GM12878 (cell line): ENCODE measurements at regions not wholly inside any gene's neighbourhood (a gene's known extent, or its start where the extent isn't known, plus 50 kb on each side); places are given as distances from the start of the nearest gene placed in this dataset.

ENCODE experiments used
- ATAC-seq: fragments of 200-7000 bp; cut with Tn5 transposase; 3 replicates; pipeline ENCODE4 v1.9.1; 2020; ENCODE audit warnings: mild to moderate bottlenecking, moderate library complexity
- BruUV-seq: library from RNA; stranded (reverse); fragments of 400-500 nt; replicated peaks from 2 replicates; lab custom pipeline; 2021; lab: Mats Ljungman, UMichigan
- CTCF ChIA-PET: fragments of 300-600 bp; sonication (Branson Sonifier 250); formaldehyde crosslinking; extraction: SDS; loops from one replicate; lab custom pipeline; 2021; ENCODE audit warnings: inconsistent platforms; lab: Yijun Ruan, JAX
- POLR2A ChIA-PET: fragments of 350-600 bp; formaldehyde crosslinking; extraction: SDS; loops from one replicate; lab custom pipeline; 2021; ENCODE audit warnings: inconsistent platforms; lab: Charles Lee
- RAD21 ChIA-PET: fragments of 300-600 bp; sonication (Branson Sonifier 250); formaldehyde crosslinking; loops from one replicate; lab custom pipeline; 2023; ENCODE audit warnings: antibody characterized with exemption; ENCODE audit not compliant: unreplicated experiment; lab: Charles Lee
- SMC1A ChIA-PET: fragments of 300-600 bp; sonication (Branson Sonifier 250); formaldehyde crosslinking; loops from one replicate; lab custom pipeline; 2023; ENCODE audit not compliant: unreplicated experiment, uncharacterized antibody; lab: Charles Lee
- DNase-seq: peaks from one replicate; pipeline ENCODE4 v3.0.0-alpha.2; 2011; ENCODE audit warnings: low read depth, low spot score
- FAIRE-seq: peaks from 3 replicates; lab custom pipeline; 2011; peaks lifted over from hg19 to GRCh38; lab: Jason Lieb, UNC
- H2AFZ ChIP-seq: 2 replicates; pipeline ENCODE4 v1.6.0; 2011; ENCODE audit warnings: low read depth, low read length, control low read depth; ENCODE audit not compliant: control insufficient read depth
- H3K27ac ChIP-seq: 2 replicates; pipeline ENCODE4 v1.5.1; 2011; ENCODE audit warnings: control low read depth; ENCODE audit not compliant: control insufficient read depth, insufficient read depth
- H3K27me3 ChIP-seq, 2 experiments: replicated peaks in 1 of 2; 2 replicates each; pipeline versions ENCODE4 v1.6.0 to v1.6.1; 2011; ENCODE audit warnings: low read length in 1 of 2; ENCODE audit not compliant: control insufficient read depth in 2 of 2, insufficient read depth in 2 of 2
- H3K36me3 ChIP-seq, 2 experiments: 2 replicates each; pipeline ENCODE4 v1.5.1; 2011; ENCODE audit warnings: low read length in 1 of 2; ENCODE audit not compliant: control insufficient read depth in 2 of 2, insufficient read depth in 2 of 2
- H3K4me1 ChIP-seq: 2 replicates; pipeline ENCODE4 v1.6.1; 2011; ENCODE audit warnings: mild to moderate bottlenecking, low read length, moderate library complexity, mixed read lengths; ENCODE audit not compliant: control insufficient read depth, insufficient read depth
- H3K4me2 ChIP-seq: 2 replicates; pipeline ENCODE4 v1.6.0; 2011; ENCODE audit warnings: control low read depth; ENCODE audit not compliant: control insufficient read depth, insufficient read depth
- H3K4me3 ChIP-seq: fragments of 200-600 bp; sonication (generic); 2 replicates; pipeline ENCODE4 v1.5.1; 2016
- H3K79me2 ChIP-seq: 2 replicates; pipeline ENCODE4 v1.6.0; 2011; ENCODE audit warnings: low read length; ENCODE audit not compliant: control insufficient read depth, insufficient read depth
- H3K9ac ChIP-seq: 2 replicates; pipeline ENCODE4 v1.8.0; 2011; ENCODE audit warnings: low read length, control low read depth, mixed read lengths; ENCODE audit not compliant: control insufficient read depth, insufficient read depth
- H3K9me3 ChIP-seq: replicated peaks from 3 replicates; pipeline ENCODE4 v1.5.1; 2011; ENCODE audit warnings: mild to moderate bottlenecking, low read length; ENCODE audit not compliant: control insufficient read depth, insufficient read depth
- H4K20me1 ChIP-seq: 2 replicates; pipeline ENCODE4 v1.6.0; 2011; ENCODE audit not compliant: control insufficient read depth, insufficient read depth
- ATF2 ChIP-seq: IDR thresholded peaks from 2 replicates; pipeline ENCODE4 v1.6.1; 2012; ENCODE audit warnings: low read length, inconsistent platforms
- DPF2 ChIP-seq: fragments of 450-650 bp; IDR thresholded peaks from 2 replicates; pipeline ENCODE4 v1.6.1; 2017; ENCODE audit warnings: mild to moderate bottlenecking
- ETV6 ChIP-seq, 2 experiments: fragments of 450-650 bp in 1 of 2; IDR thresholded peaks in 1 of 2; conservative IDR thresholded peaks in 1 of 2; 2 replicates each; pipeline ENCODE4 v1.6.1; 2014; ENCODE audit warnings: antibody characterized with exemption in 1 of 2, borderline replicate concordance in 1 of 2, low read depth in 1 of 2, mild to moderate bottlenecking in 1 of 2, moderate library complexity in 1 of 2
- NBN ChIP-seq: fragments of 450-650 bp; IDR thresholded peaks from 2 replicates; pipeline ENCODE4 v1.6.1; 2016
- NKRF ChIP-seq: fragments of 450-650 bp; conservative IDR thresholded peaks from 2 replicates; pipeline ENCODE4 v1.6.1; 2017; ENCODE audit warnings: mild to moderate bottlenecking, moderate library complexity
- PAX5 ChIP-seq: IDR thresholded peaks from 2 replicates; pipeline ENCODE4 v1.6.1; 2011; ENCODE audit warnings: low read depth, low read length, borderline replicate concordance
- PAX8 ChIP-seq: fragments of 450-650 bp; IDR thresholded peaks from 2 replicates; pipeline ENCODE4 v1.6.1; 2017; ENCODE audit warnings: mild to moderate bottlenecking, moderate library complexity
- PML ChIP-seq: IDR thresholded peaks from 2 replicates; pipeline ENCODE4 v1.6.1; 2012; ENCODE audit warnings: low read length, inconsistent platforms
- PRDM15 ChIP-seq: fragments of 450-650 bp; formaldehyde crosslinking; IDR thresholded peaks from 2 replicates; pipeline ENCODE4 v1.4.0; 2020; ENCODE audit warnings: mild to moderate bottlenecking, moderate library complexity
- SUZ12 ChIP-seq: fragments of 200-600 bp; sonication (generic); IDR thresholded peaks from one replicate; pipeline ENCODE4 v1.6.1; 2018; ENCODE audit warnings: antibody characterized with exemption, mild to moderate bottlenecking; ENCODE audit not compliant: unreplicated experiment
- USF2 ChIP-seq: IDR thresholded peaks from 2 replicates; pipeline ENCODE4 v1.6.1; 2011; ENCODE audit warnings: low read depth, low read length, improper control_type of control experiment, borderline replicate concordance
- ZBTB33 ChIP-seq: fragments of 450-650 bp; IDR thresholded peaks from 2 replicates; pipeline ENCODE4 v1.6.1; 2017; ENCODE audit warnings: mild to moderate bottlenecking
- WGBS: methylation state at CpG from one replicate; pipeline ENCODE4 v1.1.6; 2016; ENCODE audit warnings: low lambda C conversion rate; ENCODE audit not compliant: insufficient replicate concordance, insufficient coverage; ENCODE audit errors: missing lambda C conversion rate; 5-methylcytosine and 5-hydroxymethylcytosine counted together
- in situ Hi-C: fragments of 300-500 bp; cut with MboI; formaldehyde crosslinking; loops from 9 replicates; pipeline ENCODE4 v1.14.3; 2018; ENCODE audit warnings: mixed read lengths
- intact Hi-C: fragments of 100-400 bp; cut with micrococcal nuclease; formaldehyde crosslinking; loops from one replicate; pipeline ENCODE4 v1.14.2; 2022; ENCODE audit not compliant: unreplicated experiment

- intact Hi-C loops (no loop called here), in situ Hi-C loops (no loop called here)
- H3K4me1 ChIP-seq, result no peaks in the 10 kb centered on the region
- H3K4me2 ChIP-seq, result no peak overlapping the region
- no peaks in the 10 kb centered on the region for H3K9me3 ChIP-seq
- WGBS, result 29% methylated on average over 16 of the region's 16 CpGs
- no peak overlapping the region for H2AFZ ChIP-seq
- no TSS peak for BruUV-seq
- FAIRE-seq (no peak), ATAC-seq (no peak)
- no peaks in the 10 kb centered on the region for H3K27me3 ChIP-seq
- POLR2A ChIA-PET, result no interaction called here
- H3K27ac ChIP-seq, result no peak overlapping the region
- H3K79me2 ChIP-seq, result no peaks in the 10 kb centered on the region
- H3K4me3 ChIP-seq, result no peak overlapping the region
- no peaks in the 10 kb centered on the region for H4K20me1 ChIP-seq
- H3K9ac ChIP-seq, result no peak overlapping the region
- no peaks in the 10 kb centered on the region for H3K36me3 ChIP-seq
- TF ChIP-seq NBN, result no peak
- TF ChIP-seq PAX8, result no peak
- TF ChIP-seq ETV6 (conservative IDR thresholded peaks at IDR 0.05 in 1 of 2, IDR thresholded peaks at IDR 0.05 in 1 of 2; ENCODE audit: borderline replicate concordance in 1 of 2, low read depth in 1 of 2), result no peak
- no peak for TF ChIP-seq PML
- no peak for TF ChIP-seq ATF2
- no peak for TF ChIP-seq PAX5
- TF ChIP-seq PRDM15, result no peak
- no peak for TF ChIP-seq USF2
- TF ChIP-seq NKRF, result no peak
- TF ChIP-seq ZBTB33, result no peak
- TF ChIP-seq SUZ12, result no peak
- TF ChIP-seq DPF2, result no peak
- TF ChIP-seq, all 136 proteins: peak for 0
- RAD21 ChIA-PET, result no interaction called here
- CTCF ChIA-PET, result no interaction called here
- SMC1A ChIA-PET, result no interaction called here
- DNase-seq, result no peak
These were observed 69.7 kb upstream of the MGMT start for GRCh38 chr10:129397198-129397974.
